ENCODE measurements at regions not wholly inside any gene's neighbourhood (a gene's known extent, or its start where the extent isn't known, plus 50 kb on each side); places are given as distances from the start of the nearest gene placed in this dataset.

DNA sequence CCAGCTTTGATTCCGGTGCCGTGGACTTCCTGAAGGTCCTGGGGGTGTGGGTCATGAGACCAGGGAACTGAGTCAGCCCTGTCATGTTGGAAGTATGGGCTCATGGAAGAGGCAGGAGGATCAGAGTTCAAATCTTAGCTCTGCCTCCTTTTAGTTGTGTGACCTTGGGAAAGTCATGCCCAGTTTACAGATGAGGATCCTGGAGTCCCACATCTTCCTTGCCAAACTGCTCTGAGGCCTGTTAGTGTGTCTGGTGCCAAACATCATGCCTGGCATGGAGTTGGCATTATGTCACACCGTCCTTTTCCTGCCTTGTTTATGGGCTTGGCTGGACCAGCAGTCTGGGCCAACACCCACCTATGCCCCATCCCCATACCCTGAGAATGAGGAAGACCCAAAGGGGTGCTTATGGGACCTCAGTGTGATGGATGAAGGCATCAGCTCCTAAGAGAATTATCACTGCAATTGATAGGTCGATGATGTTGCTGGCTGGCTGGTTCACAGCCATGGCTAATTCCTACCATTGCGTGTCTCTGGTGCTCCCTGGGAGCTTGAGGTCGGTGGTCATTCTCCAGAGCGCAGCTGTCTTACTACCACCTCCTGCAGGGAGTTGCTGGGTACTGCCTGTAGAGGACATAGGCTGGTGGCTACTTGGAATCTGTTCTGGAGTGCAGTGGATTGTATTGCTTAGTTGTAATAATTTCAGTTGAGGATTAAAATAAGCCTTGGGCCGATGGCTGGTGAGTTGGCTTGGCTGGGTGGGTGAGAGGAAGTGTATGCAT, 140.5 kb upstream of the PITX1 start:
- FAIRE-seq (no peak), DNase-seq (ENCODE audit: low read depth, low spot score) (no peak)
- ChIA-PET POLR2A (no interaction called here), CTCF (interaction anchor here (1.4 kb wide), 1 partner anchor 17 kb away, joined by 6 read pairs; no protein-coding TSS in a partner anchor)
- H3K4me3 ChIP-seq (replicated peaks in 1 of 3; ENCODE audit: insufficient read depth in 1 of 3, low read depth in 1 of 3, low read length in 3 of 3) = no peak overlapping the region
- H3K9me1 ChIP-seq (replicated peaks; ENCODE audit: control insufficient read depth, extremely low read depth, insufficient read depth, low read length) = no peaks in the 10 kb centered on the region
- intact Hi-C loops (cut with micrococcal nuclease) (loop anchor here (5.0 kb wide), 1 partner anchor 102 kb away; no protein-coding TSS in a partner anchor), dilution Hi-C loops (cut with MboI; ENCODE audit: extremely low pct_ligation_motif_present, low sequenced_read_pairs) (no loop called here)
- H3K9me3 ChIP-seq (replicated peaks; ENCODE audit: control insufficient read depth, insufficient read depth, low read length) = no peaks in the 10 kb centered on the region
- no peaks in the 10 kb centered on the region for H3K36me3 ChIP-seq (ENCODE audit: control insufficient read depth in 2 of 2, extremely low read depth in 1 of 2, insufficient read depth in 2 of 2, low read length in 2 of 2)
- H2AFZ ChIP-seq (ENCODE audit: low read depth, low read length) = no peak overlapping the region
- no peak for TF ChIP-seq POLR2AphosphoS5 (IDR thresholded peaks at IDR 0.05; ENCODE audit: insufficient read depth, low read depth, low read length)
- TF ChIP-seq CTCF (IDR thresholded peaks at IDR 0.05; ENCODE audit: extremely low read depth in 1 of 2, insufficient read depth in 1 of 2, low read depth in 1 of 2, low read length in 2 of 2) = no peak
- no peak for TF ChIP-seq FOS (IDR thresholded peaks at IDR 0.05; ENCODE audit: borderline replicate concordance, insufficient read depth, low read length)
- no peak for TF ChIP-seq POLR2A (IDR thresholded peaks at IDR 0.05; ENCODE audit: low read depth, low read length)
- TF ChIP-seq, protein P1, sequence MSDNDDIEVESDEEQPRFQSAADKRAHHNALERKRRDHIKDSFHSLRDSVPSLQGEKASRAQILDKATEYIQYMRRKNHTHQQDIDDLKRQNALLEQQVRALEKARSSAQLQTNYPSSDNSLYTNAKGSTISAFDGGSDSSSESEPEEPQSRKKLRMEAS (IDR thresholded peaks at IDR 0.05; ENCODE audit: insufficient read depth, insufficient read length) = no peak
- no peak for TF ChIP-seq EZH2 (IDR thresholded peaks at IDR 0.05; ENCODE audit: borderline replicate concordance, low read depth, low read length, severe bottlenecking)
- TF ChIP-seq MYC (IDR thresholded peaks at IDR 0.05; ENCODE audit: low read depth, low read length) = no peak
- no peak for TF ChIP-seq GATA2 (IDR thresholded peaks at IDR 0.05; ENCODE audit: insufficient read depth, insufficient read length, low read depth, low read length)
- no peak for TF ChIP-seq JUN (IDR thresholded peaks at IDR 0.05; ENCODE audit: borderline replicate concordance, insufficient read depth, insufficient read length, low read depth)
- H4K20me1 ChIP-seq (replicated peaks; ENCODE audit: control insufficient read depth, extremely low read depth, insufficient read depth, low read length) = peaks cover 2% of the 10 kb centered on the region
- no TSS peak for BruUV-seq (replicated peaks)
- H3K9ac ChIP-seq (replicated peaks; ENCODE audit: extremely low read depth, insufficient read depth, low read length) = no peak overlapping the region
- no peak overlapping the region for H3K4me2 ChIP-seq (ENCODE audit: insufficient read depth, low read length)
- H3K27ac ChIP-seq (ENCODE audit: insufficient read depth, low read depth, low read length) = no peak overlapping the region
- peaks cover 10 to 20% of the 10 kb centered on the region in 2 experiments for H3K27me3 ChIP-seq (ENCODE audit: control insufficient read depth in 2 of 2, insufficient read depth in 2 of 2, low read length in 2 of 2)
- no peaks in the 10 kb centered on the region for H3K79me2 ChIP-seq (ENCODE audit: control insufficient read depth, insufficient read depth, low read length)
- H3K4me1 ChIP-seq (ENCODE audit: control insufficient read depth, extremely low read depth, insufficient read depth, low read length) = no peaks in the 10 kb centered on the region
